NCI-H82 treated with DMSO at 0.1 percent for 48 hours (cell line): ENCODE measurements at regions not wholly inside any gene's neighbourhood (a gene's known extent, or its start where the extent isn't known, plus 50 kb on each side); places are given as distances from the start of the nearest gene placed in this dataset.
"Not testable (repeated sequence)": the region's sequence is repeated elsewhere in the genome, so short reads cannot be mapped to it uniquely, and the experiment has no call there.

Experiments
- DNase-seq: peaks from one replicate; lab custom pipeline; 2025; ENCODE audit not compliant: unreplicated experiment; lab: John Stamatoyannopoulos, UW

GRCh38 chr17:45554479-45554878, 64.0 kb upstream of the PLEKHM1 start:
- not testable (repeated sequence) for DNase-seq

GRCh38 chr17:45558821-45559220, 68.3 kb upstream of the PLEKHM1 start:
- not testable (repeated sequence) for DNase-seq

GRCh38 chr17:45562868-45563267, 72.3 kb upstream of the PLEKHM1 start:
- DNase-seq, result not testable (repeated sequence)

- DNase-seq, result not testable (repeated sequence)
Measured at GRCh38 chr17:45563283-45563682, 72.8 kb upstream of the PLEKHM1 start.

- DNase-seq, result not testable (repeated sequence)
Measured at GRCh38 chr17:45568275-45568674, 77.8 kb upstream of the PLEKHM1 start.

GRCh38 chr17:45573326-45573725, 82.8 kb upstream of the PLEKHM1 start:
- DNase-seq, result not testable (repeated sequence)

GRCh38 chr17:45573924-45574770, 83.6 kb upstream of the PLEKHM1 start:
- no peak for DNase-seq

GRCh38 chr17:45575126-45575885, 84.8 kb upstream of the PLEKHM1 start:
- no peak for DNase-seq

- DNase-seq, result not testable (repeated sequence)
Measured at GRCh38 chr17:45576527-45577307, 86.2 kb upstream of the PLEKHM1 start.

- no peak for DNase-seq
Measured at GRCh38 chr17:45577571-45578279, 87.2 kb upstream of the PLEKHM1 start.

GRCh38 chr17:45578516-45579455, 88.3 kb upstream of the PLEKHM1 start:
- no peak for DNase-seq

- no peak for DNase-seq
Measured at GRCh38 chr17:45579529-45580495, 89.3 kb upstream of the PLEKHM1 start.

GRCh38 chr17:45580924-45581323, 90.4 kb upstream of the PLEKHM1 start:
- no peak for DNase-seq

- no peak for DNase-seq
Measured at GRCh38 chr17:45581860-45582259, 91.3 kb upstream of the PLEKHM1 start.

GRCh38 chr17:45584092-45585036, 93.8 kb upstream of the PLEKHM1 start:
- DNase-seq, result no peak

GRCh38 chr17:45585037-45585733, 94.7 kb upstream of the PLEKHM1 start:
- DNase-seq, result not testable (repeated sequence)
